BE2C (cell line): ENCODE measurements at regions not wholly inside any gene's neighbourhood (a gene's known extent, or its start where the extent isn't known, plus 50 kb on each side); places are given as distances from the start of the nearest gene placed in this dataset.
"Not testable (repeated sequence)": the region's sequence is repeated elsewhere in the genome, so short reads cannot be mapped to it uniquely, and the experiment has no call there.

Experiments
- DNase-seq: peaks from one replicate; pipeline ENCODE4 v3.0.0-alpha.2; 2020
- H3K27me3 ChIP-seq: fragments of 250-450 bp; sonication (Bioruptor Pico); 2 replicates; pipeline ENCODE4 v1.5.1; 2020; ENCODE audit warnings: mild to moderate bottlenecking
- H3K36me3 ChIP-seq: fragments of 250-450 bp; sonication (Bioruptor Pico); 2 replicates; pipeline ENCODE4 v1.5.1; 2020; ENCODE audit warnings: mild to moderate bottlenecking
- H3K4me1 ChIP-seq: fragments of 250-450 bp; sonication (Bioruptor Pico); 2 replicates; pipeline ENCODE4 v1.5.1; 2020
- H3K4me3 ChIP-seq: 2 replicates; pipeline ENCODE4 v1.5.1; 2011; ENCODE audit warnings: low read depth, low read length
- H3K9me3 ChIP-seq: fragments of 250-450 bp; sonication (Bioruptor Pico); 2 replicates; pipeline ENCODE4 v1.5.1; 2020
- TF ChIP-seq, protein P1 (sequence below): IDR thresholded peaks from 2 replicates; pipeline ENCODE4 v1.5.1; 2012; ENCODE audit warnings: mild to moderate bottlenecking, low read depth, low read length

DNA sequence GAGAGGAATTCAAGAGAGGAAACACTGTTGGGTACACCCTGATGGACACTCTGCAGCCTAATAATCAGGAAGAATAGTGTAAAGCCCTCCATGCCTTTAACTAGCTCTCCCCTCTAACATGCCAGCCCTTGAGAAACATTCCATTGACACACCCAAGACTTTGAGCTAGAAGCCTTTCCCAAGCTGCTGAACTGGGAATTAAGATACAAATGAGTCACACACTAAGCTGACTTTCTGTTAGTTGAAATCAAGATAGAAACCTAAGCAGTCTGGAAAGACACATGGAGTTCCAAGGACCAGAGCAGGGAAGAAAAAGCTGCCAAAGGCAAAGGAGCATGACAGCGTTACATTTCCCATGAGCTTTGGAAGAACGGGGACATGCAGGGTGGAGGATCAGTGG lies 380.8 kb downstream of the NPHP4 start:
- DNase-seq, result no peak
- Histone ChIP-seq H3K4me1 (no peaks in the 10 kb centered on the region), H3K9me3 (no peaks in the 10 kb centered on the region), H3K36me3 (no peaks in the 10 kb centered on the region), H3K27me3 (no peaks in the 10 kb centered on the region), H3K4me3 (no peak overlapping the region)
- TF ChIP-seq, protein P1, sequence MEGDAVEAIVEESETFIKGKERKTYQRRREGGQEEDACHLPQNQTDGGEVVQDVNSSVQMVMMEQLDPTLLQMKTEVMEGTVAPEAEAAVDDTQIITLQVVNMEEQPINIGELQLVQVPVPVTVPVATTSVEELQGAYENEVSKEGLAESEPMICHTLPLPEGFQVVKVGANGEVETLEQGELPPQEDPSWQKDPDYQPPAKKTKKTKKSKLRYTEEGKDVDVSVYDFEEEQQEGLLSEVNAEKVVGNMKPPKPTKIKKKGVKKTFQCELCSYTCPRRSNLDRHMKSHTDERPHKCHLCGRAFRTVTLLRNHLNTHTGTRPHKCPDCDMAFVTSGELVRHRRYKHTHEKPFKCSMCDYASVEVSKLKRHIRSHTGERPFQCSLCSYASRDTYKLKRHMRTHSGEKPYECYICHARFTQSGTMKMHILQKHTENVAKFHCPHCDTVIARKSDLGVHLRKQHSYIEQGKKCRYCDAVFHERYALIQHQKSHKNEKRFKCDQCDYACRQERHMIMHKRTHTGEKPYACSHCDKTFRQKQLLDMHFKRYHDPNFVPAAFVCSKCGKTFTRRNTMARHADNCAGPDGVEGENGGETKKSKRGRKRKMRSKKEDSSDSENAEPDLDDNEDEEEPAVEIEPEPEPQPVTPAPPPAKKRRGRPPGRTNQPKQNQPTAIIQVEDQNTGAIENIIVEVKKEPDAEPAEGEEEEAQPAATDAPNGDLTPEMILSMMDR, result no peak

DNA sequence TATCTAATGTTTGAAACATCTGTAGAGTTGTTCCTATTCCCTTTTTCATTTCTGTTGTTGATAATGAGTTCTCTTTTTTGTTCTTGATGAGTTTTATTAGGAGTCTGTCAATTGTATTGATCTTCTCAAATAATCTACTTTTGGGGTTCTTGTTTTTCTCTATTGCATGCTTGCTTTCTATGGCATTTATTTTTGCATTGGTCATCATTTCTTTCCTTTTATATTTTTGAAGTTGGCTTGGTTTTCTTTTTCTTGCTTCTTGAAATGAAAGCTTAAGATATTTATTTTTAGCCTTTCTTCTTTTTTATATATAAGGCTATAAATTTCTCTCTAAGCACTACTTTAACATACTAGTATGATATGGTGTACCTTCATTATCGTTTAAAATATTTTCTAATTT lies 381.8 kb downstream of the NPHP4 start:
- H3K36me3 ChIP-seq, result no peaks in the 10 kb centered on the region
- no peaks in the 10 kb centered on the region for H3K27me3 ChIP-seq
- no peaks in the 10 kb centered on the region for H3K9me3 ChIP-seq
- no peaks in the 10 kb centered on the region for H3K4me1 ChIP-seq
- H3K4me3 ChIP-seq, result no peak overlapping the region
- TF ChIP-seq, protein P1, result no peak
- no peak for DNase-seq

DNA sequence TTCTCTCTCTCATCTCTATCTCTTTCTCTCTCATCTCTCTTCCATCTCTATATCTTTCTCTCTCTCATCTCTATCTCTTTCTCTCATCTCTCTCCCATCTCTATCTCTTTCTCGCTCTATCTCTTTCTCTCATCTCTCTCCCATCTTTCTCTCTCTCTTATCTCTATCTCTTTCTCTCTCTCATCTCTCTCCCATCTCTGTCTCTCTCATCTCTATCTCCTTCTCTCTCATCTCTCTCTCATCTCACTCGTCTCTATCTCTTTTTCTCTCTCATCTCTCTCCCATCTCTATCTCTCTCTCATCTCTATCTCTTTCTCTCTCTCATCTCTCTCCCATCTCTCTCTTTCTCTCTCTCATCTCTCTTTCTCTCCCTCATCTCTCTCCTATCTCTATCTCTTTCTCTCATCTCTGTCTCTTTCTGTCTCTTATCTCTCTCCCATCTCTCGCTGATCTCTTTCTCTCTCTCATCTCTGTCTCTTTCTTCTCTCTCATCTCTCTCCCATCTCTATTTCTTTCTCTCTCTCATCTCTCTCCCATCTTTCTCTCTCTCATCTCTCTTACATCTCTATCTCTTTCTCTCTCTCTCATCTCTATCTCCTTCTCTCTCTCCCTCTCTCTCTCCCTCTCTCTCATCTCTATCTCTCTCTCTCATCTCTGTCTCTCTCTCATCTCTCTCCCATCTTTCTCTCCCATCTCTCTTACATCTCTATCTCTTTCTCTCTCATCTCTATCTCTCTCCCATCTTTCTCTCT lies 388.7 kb downstream of the NPHP4 start:
- H3K9me3 ChIP-seq, result no peaks in the 10 kb centered on the region
- TF ChIP-seq, protein P1, result no peak
- DNase-seq, result no peak
- no peaks in the 10 kb centered on the region for H3K36me3 ChIP-seq
- H3K4me3 ChIP-seq, result no peak overlapping the region
- no peaks in the 10 kb centered on the region for H3K4me1 ChIP-seq
- H3K27me3 ChIP-seq, result no peaks in the 10 kb centered on the region

DNA sequence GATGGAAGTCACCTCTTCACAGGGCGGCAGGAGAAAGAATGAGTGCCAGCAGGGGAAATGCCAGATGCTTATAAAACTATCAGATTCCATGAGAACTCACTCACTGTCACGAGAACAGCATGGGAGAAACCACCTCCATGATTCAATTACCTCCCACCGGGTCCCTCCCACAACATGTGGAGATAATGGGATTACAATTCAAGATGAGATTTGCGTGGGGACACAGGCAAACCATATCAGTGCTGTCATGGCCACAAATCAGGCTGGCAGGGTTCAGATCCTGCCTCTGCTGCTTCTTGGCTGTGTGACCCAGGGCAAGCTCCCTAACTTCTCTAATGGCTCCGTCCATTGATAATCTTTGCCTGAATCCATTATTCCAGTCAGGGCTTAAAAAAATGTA lies 389.5 kb downstream of the NPHP4 start:
- DNase-seq, H3K27me3 ChIP-seq: not testable (repeated sequence)

DNA sequence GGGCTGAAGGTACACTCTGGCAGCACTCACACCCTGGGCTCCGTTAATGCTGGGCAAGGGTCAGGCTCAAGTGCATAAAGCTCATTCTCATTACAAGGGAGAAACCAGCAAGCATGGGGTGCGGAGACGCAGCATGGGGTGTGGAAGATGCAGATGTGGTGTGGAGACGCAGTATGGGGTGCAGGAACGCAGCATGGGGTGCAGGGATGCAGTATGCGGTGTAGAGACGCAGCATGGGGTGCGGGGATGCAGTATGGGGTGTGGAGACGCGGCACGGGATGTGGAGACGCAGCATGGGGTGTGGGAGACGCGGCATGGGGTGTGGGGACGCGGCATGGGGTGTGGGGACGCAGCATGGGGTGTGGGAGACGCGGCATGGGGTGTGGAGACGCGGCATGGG lies 390.7 kb downstream of the NPHP4 start:
- H3K4me3 ChIP-seq, result no peak overlapping the region
- no peak for DNase-seq
- no peaks in the 10 kb centered on the region for H3K9me3 ChIP-seq
- H3K27me3 ChIP-seq, result no peaks in the 10 kb centered on the region
- TF ChIP-seq, protein P1, result no peak
- H3K4me1 ChIP-seq, result no peaks in the 10 kb centered on the region
- H3K36me3 ChIP-seq, result no peaks in the 10 kb centered on the region

More for the DNA sequence above, 389.5 kb downstream of the NPHP4 start:
- H3K4me3 ChIP-seq, H3K36me3 ChIP-seq, H3K4me1 ChIP-seq, H3K9me3 ChIP-seq: not testable (repeated sequence)

DNA sequence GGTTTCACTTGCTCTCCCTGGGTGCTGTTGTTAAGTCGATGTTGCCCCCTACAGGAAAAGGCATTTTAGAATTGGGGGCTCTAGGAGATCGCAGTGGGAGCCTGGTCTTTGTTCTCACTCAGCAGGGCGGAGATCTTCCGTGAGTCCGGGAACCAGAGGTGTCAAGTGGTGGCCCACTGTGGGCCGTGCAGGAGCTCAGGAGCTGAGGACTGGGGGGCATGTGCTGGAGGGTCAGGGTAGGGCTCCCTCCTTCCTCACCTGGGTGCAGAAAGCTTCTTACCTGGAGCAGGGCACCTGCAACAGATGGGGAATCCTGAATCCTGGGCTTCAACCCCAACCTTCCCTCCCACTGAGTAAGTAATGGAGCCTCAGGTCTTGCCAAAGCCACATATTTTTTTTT lies 392.7 kb downstream of the NPHP4 start:
- TF ChIP-seq, protein P1, result no peak
- Histone ChIP-seq H3K36me3 (no peaks in the 10 kb centered on the region), H3K4me1 (no peaks in the 10 kb centered on the region), H3K9me3 (no peaks in the 10 kb centered on the region), H3K4me3 (no peak overlapping the region), H3K27me3 (no peaks in the 10 kb centered on the region)
- DNase-seq, result no peak
